ENCODE measurements at regions not wholly inside any gene's neighbourhood (a gene's known extent, or its start where the extent isn't known, plus 50 kb on each side); places are given as distances from the start of the nearest gene placed in this dataset.

DNA sequence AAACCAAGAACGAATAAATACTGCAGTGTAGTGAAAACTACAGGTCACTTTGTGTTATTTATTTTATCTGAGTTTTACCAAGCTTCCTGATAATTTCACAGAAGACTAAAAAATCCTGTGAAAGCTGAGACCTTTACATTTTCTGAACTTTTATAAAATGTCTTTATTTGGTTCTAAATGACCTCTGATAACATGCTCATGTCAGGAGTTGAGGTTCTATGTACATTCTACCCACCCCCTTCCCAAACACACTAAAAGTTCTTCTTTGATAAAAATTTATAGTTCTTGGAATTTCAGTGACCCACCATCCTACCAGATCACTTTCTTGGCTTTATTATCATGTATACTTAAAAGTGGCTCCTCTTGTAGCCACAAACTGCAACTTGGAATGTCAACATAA, 463.1 kb downstream of the PIK3C3 start:
- no peaks in the 10 kb centered on the region for H3K79me2 ChIP-seq (ENCODE audit: insufficient read depth)
- H3K27me3 ChIP-seq (replicated peaks; ENCODE audit: insufficient read depth), result no peaks in the 10 kb centered on the region
- no peak overlapping the region for H2AFZ ChIP-seq
- H3K4me2 ChIP-seq (ENCODE audit: unreplicated experiment), result no peak overlapping the region
- 0 out of 2 replicates have a peak, but pooled peaks cover 12% of the 10 kb centered on the region for H3F3A ChIP-seq (ENCODE audit: insufficient read depth)
- no peak overlapping the region for H3K4me3 ChIP-seq
- WGBS, 2 experiments (ENCODE audit: low coverage in 1 of 2, low lambda C conversion rate in 2 of 2, missing lambda C conversion rate in 2 of 2), result 42 to 55% methylated on average over 1 of the region's 1 CpG
- peaks cover 7% of the 10 kb centered on the region; the same call in 1 of the 2 replicates for H3K4me1 ChIP-seq (ENCODE audit: insufficient read depth)
- H3K9me2 ChIP-seq (ENCODE audit: insufficient read depth), result no peaks in the 10 kb centered on the region
- TF ChIP-seq EZH2 (IDR thresholded peaks at IDR 0.05; ENCODE audit: insufficient read depth, poor library complexity, severe bottlenecking) (no peak), EZH2phosphoT487 (IDR thresholded peaks at IDR 0.05; ENCODE audit: insufficient read depth, low read depth) (no peak)
- H3K27ac ChIP-seq, result no peak overlapping the region
- DNase-seq, result no peak
- H3K9me3 ChIP-seq (ENCODE audit: low read depth), result no peaks in the 10 kb centered on the region
- H4K20me1 ChIP-seq (ENCODE audit: insufficient read depth), result no peaks in the 10 kb centered on the region
- H3K36me3 ChIP-seq (ENCODE audit: low read depth), result no peaks in the 10 kb centered on the region
- H3K9ac ChIP-seq, result no peak overlapping the region
- in situ Hi-C loops (cut with MboI), result no loop called here

DNA sequence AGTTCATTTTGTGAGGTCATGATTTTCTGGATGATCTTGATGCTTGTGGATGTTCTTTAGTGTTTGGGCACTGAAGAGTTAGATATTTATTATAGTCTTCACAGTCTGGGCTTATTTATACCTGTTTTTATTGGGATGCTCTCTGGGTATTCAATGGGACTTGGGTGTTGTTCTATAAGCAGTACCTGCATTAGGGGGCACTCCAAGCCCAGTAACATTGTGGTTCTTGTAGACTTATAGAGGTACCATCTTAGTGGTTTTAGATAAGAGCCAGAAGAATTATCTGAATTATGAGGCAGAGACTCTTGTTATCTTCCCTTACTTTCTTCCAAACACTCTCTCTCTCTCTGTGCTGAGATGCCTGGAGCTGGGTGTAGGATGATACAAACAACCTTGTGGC, 470.0 kb downstream of the PIK3C3 start:
- Histone ChIP-seq H3K9me3 (ENCODE audit: low read depth) (no peaks in the 10 kb centered on the region), H3K9ac (no peak overlapping the region), H3K27me3 (replicated peaks; ENCODE audit: insufficient read depth) (no peaks in the 10 kb centered on the region; the same call in 1 of the 2 replicates), H3K4me1 (ENCODE audit: insufficient read depth) (no peaks in the 10 kb centered on the region), H3K4me2 (ENCODE audit: unreplicated experiment) (no peak overlapping the region), H2AFZ (no peak overlapping the region), H3K79me2 (ENCODE audit: insufficient read depth) (no peaks in the 10 kb centered on the region), H4K20me1 (ENCODE audit: insufficient read depth) (no peaks in the 10 kb centered on the region), H3K9me2 (ENCODE audit: insufficient read depth) (no peaks in the 10 kb centered on the region), H3K27ac (no peak overlapping the region), H3K36me3 (ENCODE audit: low read depth) (no peaks in the 10 kb centered on the region), H3F3A (ENCODE audit: insufficient read depth) (no peaks in the 10 kb centered on the region), H3K4me3 (no peak overlapping the region)
- TF ChIP-seq EZH2phosphoT487 (IDR thresholded peaks at IDR 0.05; ENCODE audit: insufficient read depth, low read depth), result no peak
- TF ChIP-seq EZH2 (IDR thresholded peaks at IDR 0.05; ENCODE audit: insufficient read depth, poor library complexity, severe bottlenecking), result no peak
- in situ Hi-C loops (cut with MboI), result no loop called here
- no peak for DNase-seq

DNA sequence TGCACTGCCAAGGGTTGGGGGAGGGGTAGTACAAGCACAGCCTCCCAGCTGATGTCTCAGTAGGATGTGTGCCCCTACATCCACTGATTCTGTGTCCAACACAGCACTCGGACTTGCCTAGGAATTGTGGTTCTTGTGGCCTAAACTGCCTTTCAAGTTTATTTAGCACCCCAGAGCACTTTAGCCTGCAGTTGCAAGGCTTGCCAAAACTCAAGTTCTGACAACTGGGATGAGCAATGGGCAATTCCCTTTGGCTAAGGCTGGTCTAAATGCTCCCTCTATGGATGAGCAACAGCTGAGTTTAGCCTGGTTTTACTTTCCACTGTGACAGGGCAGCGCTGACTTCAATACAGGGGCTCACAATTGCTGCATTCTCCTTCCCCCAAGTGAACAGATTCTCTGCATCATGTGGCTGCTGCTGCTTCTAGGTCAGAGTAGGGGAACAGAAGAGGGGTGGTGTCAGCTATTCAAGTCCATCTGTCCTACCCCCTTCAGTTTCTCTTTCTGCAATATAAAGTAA, 471.5 kb downstream of the PIK3C3 start:
- Histone ChIP-seq H3K27ac (no peak overlapping the region), H3K9me3 (ENCODE audit: low read depth) (no peaks in the 10 kb centered on the region), H3F3A (ENCODE audit: insufficient read depth) (no peaks in the 10 kb centered on the region), H3K9me2 (ENCODE audit: insufficient read depth) (no peaks in the 10 kb centered on the region), H3K4me1 (ENCODE audit: insufficient read depth) (no peaks in the 10 kb centered on the region), H4K20me1 (ENCODE audit: insufficient read depth) (no peaks in the 10 kb centered on the region), H3K4me2 (ENCODE audit: unreplicated experiment) (no peak overlapping the region), H3K79me2 (ENCODE audit: insufficient read depth) (no peaks in the 10 kb centered on the region), H2AFZ (no peak overlapping the region), H3K36me3 (ENCODE audit: low read depth) (no peaks in the 10 kb centered on the region), H3K27me3 (replicated peaks; ENCODE audit: insufficient read depth) (no peaks in the 10 kb centered on the region; the same call in 1 of the 2 replicates), H3K9ac (no peak overlapping the region), H3K4me3 (no peak overlapping the region)
- no peak for TF ChIP-seq EZH2phosphoT487 (IDR thresholded peaks at IDR 0.05; ENCODE audit: insufficient read depth, low read depth)
- no peak for TF ChIP-seq EZH2 (IDR thresholded peaks at IDR 0.05; ENCODE audit: insufficient read depth, poor library complexity, severe bottlenecking)
- 24 to 35% methylated on average over 2 of the region's 2 CpGs for WGBS, 2 experiments (ENCODE audit: low coverage in 1 of 2, low lambda C conversion rate in 2 of 2, missing lambda C conversion rate in 2 of 2)
- in situ Hi-C loops (cut with MboI), result no loop called here
- no peak for DNase-seq

DNA sequence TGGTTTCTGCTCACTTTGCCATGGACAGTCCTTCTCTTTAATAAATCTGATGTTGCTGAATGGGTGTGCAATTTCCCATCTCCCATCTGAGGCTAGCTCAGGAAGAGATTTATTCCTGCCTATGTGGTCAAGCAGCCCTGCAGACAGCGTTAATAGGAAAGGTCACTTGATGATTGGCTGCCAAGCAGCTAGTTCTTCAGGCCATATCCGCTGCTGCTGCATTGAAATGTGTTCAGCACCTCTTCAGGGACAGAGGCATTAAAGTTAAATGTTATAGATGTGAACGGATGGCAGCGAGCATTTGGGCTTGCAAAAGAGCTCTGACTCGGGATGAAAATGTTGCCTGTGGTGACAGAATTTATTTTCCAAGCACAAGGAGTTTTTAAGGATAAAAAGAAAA, 474.2 kb downstream of the PIK3C3 start:
- H3F3A ChIP-seq (ENCODE audit: insufficient read depth), result no peaks in the 10 kb centered on the region
- H3K4me2 ChIP-seq (ENCODE audit: unreplicated experiment), result no peak overlapping the region
- H3K9ac ChIP-seq, result no peak overlapping the region
- TF ChIP-seq EZH2phosphoT487 (IDR thresholded peaks at IDR 0.05; ENCODE audit: insufficient read depth, low read depth) (no peak), EZH2 (IDR thresholded peaks at IDR 0.05; ENCODE audit: insufficient read depth, poor library complexity, severe bottlenecking) (no peak)
- no peaks in the 10 kb centered on the region for H3K9me2 ChIP-seq (ENCODE audit: insufficient read depth)
- 2% methylated on average over 5 of the region's 5 CpGs for WGBS, 2 experiments (ENCODE audit: low coverage in 1 of 2, low lambda C conversion rate in 2 of 2, missing lambda C conversion rate in 2 of 2)
- H3K27me3 ChIP-seq (replicated peaks; ENCODE audit: insufficient read depth), result no peaks in the 10 kb centered on the region; the same call in 1 of the 2 replicates
- H3K36me3 ChIP-seq (ENCODE audit: low read depth), result no peaks in the 10 kb centered on the region
- H3K4me3 ChIP-seq, result no peak overlapping the region
- no peak overlapping the region for H2AFZ ChIP-seq
- no peak overlapping the region for H3K27ac ChIP-seq
- DNase-seq, result no peak
- H3K4me1 ChIP-seq (ENCODE audit: insufficient read depth), result no peaks in the 10 kb centered on the region
- in situ Hi-C loops (cut with MboI), result no loop called here
- H3K79me2 ChIP-seq (ENCODE audit: insufficient read depth), result no peaks in the 10 kb centered on the region
- H3K9me3 ChIP-seq (ENCODE audit: low read depth), result no peaks in the 10 kb centered on the region
- no peaks in the 10 kb centered on the region for H4K20me1 ChIP-seq (ENCODE audit: insufficient read depth)

DNA sequence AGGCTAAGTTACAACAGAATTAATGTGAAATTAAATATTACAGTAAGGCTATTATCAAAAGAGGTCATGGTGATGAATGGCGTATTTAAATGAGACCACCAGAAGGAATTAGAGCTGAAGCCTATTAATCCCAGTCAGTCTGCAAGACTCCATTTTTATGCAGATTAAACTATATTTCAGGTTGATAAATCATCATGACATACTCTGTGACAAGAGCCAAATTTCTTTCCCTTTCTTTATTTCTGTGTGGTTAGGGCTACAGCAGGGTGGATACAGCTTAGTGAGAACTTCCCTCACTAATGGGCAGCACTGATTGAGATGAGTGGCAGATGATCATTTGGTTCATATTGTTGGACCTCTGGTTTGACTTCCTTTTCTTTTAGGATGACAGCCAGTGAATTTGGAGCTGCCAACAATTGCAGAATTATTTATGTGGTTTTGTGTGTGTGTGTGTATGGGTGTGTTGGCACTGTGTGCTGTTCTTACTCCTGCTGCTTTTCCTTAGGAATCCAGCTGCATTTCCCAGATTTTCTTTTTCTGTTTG, 481.3 kb downstream of the PIK3C3 start:
- Histone ChIP-seq H3K27ac (no peak overlapping the region), H3K79me2 (ENCODE audit: insufficient read depth) (no peaks in the 10 kb centered on the region), H3K36me3 (ENCODE audit: low read depth) (no peaks in the 10 kb centered on the region), H3K9me2 (ENCODE audit: insufficient read depth) (no peaks in the 10 kb centered on the region), H4K20me1 (ENCODE audit: insufficient read depth) (no peaks in the 10 kb centered on the region), H3K9me3 (ENCODE audit: low read depth) (no peaks in the 10 kb centered on the region), H3K4me3 (no peak overlapping the region), H3F3A (ENCODE audit: insufficient read depth) (no peaks in the 10 kb centered on the region), H3K9ac (no peak overlapping the region), H3K4me1 (ENCODE audit: insufficient read depth) (no peaks in the 10 kb centered on the region), H2AFZ (no peak overlapping the region), H3K27me3 (replicated peaks; ENCODE audit: insufficient read depth) (no peaks in the 10 kb centered on the region), H3K4me2 (ENCODE audit: unreplicated experiment) (no peak overlapping the region)
- TF ChIP-seq EZH2phosphoT487 (IDR thresholded peaks at IDR 0.05; ENCODE audit: insufficient read depth, low read depth) (no peak), EZH2 (IDR thresholded peaks at IDR 0.05; ENCODE audit: insufficient read depth, poor library complexity, severe bottlenecking) (no peak)
- in situ Hi-C loops (cut with MboI), result no loop called here
- WGBS, 2 experiments (ENCODE audit: low coverage in 1 of 2, low lambda C conversion rate in 2 of 2, missing lambda C conversion rate in 2 of 2), result 73 to 75% methylated on average over 1 of the region's 1 CpG
- no peak for DNase-seq
